ENCODE measurements at regions not wholly inside any gene's neighbourhood (a gene's known extent, or its start where the extent isn't known, plus 50 kb on each side); places are given as distances from the start of the nearest gene placed in this dataset.

- no peak overlapping the region for H3K18ac ChIP-seq (ENCODE audit: low read length)
- H3K36me3 ChIP-seq (replicated peaks in 1 of 2; ENCODE audit: control insufficient read depth in 2 of 2, insufficient read depth in 2 of 2, low read length in 2 of 2), result no peaks in the 10 kb centered on the region
- no peak overlapping the region for H3K14ac ChIP-seq (ENCODE audit: low read length)
- no peak overlapping the region for H4K8ac ChIP-seq (ENCODE audit: low read depth, low read length)
- DNase-seq (ENCODE audit: low spot score), result no peak
- no peak overlapping the region for H3K9ac ChIP-seq (ENCODE audit: low read depth, low read length, poor library complexity)
- WGBS, 2 donors (ENCODE audit: extremely low coverage in 2 of 2, insufficient read length in 2 of 2, insufficient replicate concordance in 1 of 2), result no CpG with 5 or more reads among the region's 2 CpGs
- H3K79me1 ChIP-seq (ENCODE audit: low read depth, low read length), result no peaks in the 10 kb centered on the region
- H2BK5ac ChIP-seq (ENCODE audit: low read length), result no peak overlapping the region
- H3K27ac ChIP-seq (replicated peaks; ENCODE audit: low read length), result no peak overlapping the region
- no peak overlapping the region for H2AFZ ChIP-seq (ENCODE audit: low read length)
- H3K4me2 ChIP-seq (ENCODE audit: insufficient read depth, low read length, poor library complexity, severe bottlenecking), result no peak overlapping the region
- H3K27me3 ChIP-seq (ENCODE audit: control insufficient read depth in 3 of 3, insufficient read depth in 3 of 3, low read depth in 1 of 3, low read length in 3 of 3), result no peaks in the 10 kb centered on the region
- H2BK15ac ChIP-seq (ENCODE audit: low read length), result no peak overlapping the region
- no peaks in the 10 kb centered on the region for H3K9me3 ChIP-seq (replicated peaks in 1 of 2; ENCODE audit: control insufficient read depth in 2 of 2, insufficient read depth in 1 of 2, low read depth in 1 of 2, low read length in 2 of 2)
- H4K91ac ChIP-seq (ENCODE audit: low read depth, low read length, poor library complexity), result no peak overlapping the region
- H2BK12ac ChIP-seq (ENCODE audit: low read length), result no peak overlapping the region
- H2BK120ac ChIP-seq (ENCODE audit: low read depth, low read length), result no peak overlapping the region
- H3K4me1 ChIP-seq (ENCODE audit: control insufficient read depth in 2 of 2, insufficient read depth in 1 of 2, low read depth in 1 of 2, low read length in 2 of 2), result no peaks in the 10 kb centered on the region
- H3K23ac ChIP-seq (ENCODE audit: low read depth, low read length, poor library complexity), result no peak overlapping the region
- H3K4ac ChIP-seq (ENCODE audit: low read length), result no peak overlapping the region
- no peak overlapping the region for H3K4me3 ChIP-seq (ENCODE audit: low read length in 2 of 2)
- no peak overlapping the region for H2AK5ac ChIP-seq (ENCODE audit: low read depth, low read length)
Measured at GRCh38 chr3:117557464-117558090, 848.0 kb downstream of the TUSC7 start.

- no peaks in the 10 kb centered on the region for H3K27me3 ChIP-seq (ENCODE audit: control insufficient read depth in 3 of 3, insufficient read depth in 3 of 3, low read depth in 1 of 3, low read length in 3 of 3)
- H3K18ac ChIP-seq (ENCODE audit: low read length), result no peak overlapping the region
- no peak overlapping the region for H3K4ac ChIP-seq (ENCODE audit: low read length)
Measured at GRCh38 chr3:117558681-117559080, 849.1 kb downstream of the TUSC7 start.

GRCh38 chr3:117562000-117562399 is 852.4 kb downstream of the TUSC7 start:
- no peaks in the 10 kb centered on the region for H3K27me3 ChIP-seq (ENCODE audit: control insufficient read depth in 3 of 3, insufficient read depth in 3 of 3, low read depth in 1 of 3, low read length in 3 of 3)
- no peak for DNase-seq (ENCODE audit: low spot score)

More at GRCh38 chr3:117558681-117559080, 849.1 kb downstream of the TUSC7 start:
- Histone ChIP-seq H3K79me1 (ENCODE audit: low read depth, low read length) (no peaks in the 10 kb centered on the region), H2BK15ac (ENCODE audit: low read length) (no peak overlapping the region), H4K91ac (ENCODE audit: low read depth, low read length, poor library complexity) (no peak overlapping the region), H2BK5ac (ENCODE audit: low read length) (no peak overlapping the region), H3K9ac (ENCODE audit: low read depth, low read length, poor library complexity) (no peak overlapping the region), H3K14ac (ENCODE audit: low read length) (no peak overlapping the region), H3K36me3 (replicated peaks in 1 of 2; ENCODE audit: control insufficient read depth in 2 of 2, insufficient read depth in 2 of 2, low read length in 2 of 2) (no peaks in the 10 kb centered on the region), H2AK5ac (ENCODE audit: low read depth, low read length) (no peak overlapping the region), H3K27ac (replicated peaks; ENCODE audit: low read length) (no peak overlapping the region), H2BK120ac (ENCODE audit: low read depth, low read length) (no peak overlapping the region), H3K4me1 (ENCODE audit: control insufficient read depth in 2 of 2, insufficient read depth in 1 of 2, low read depth in 1 of 2, low read length in 2 of 2) (no peaks in the 10 kb centered on the region), H3K4me2 (ENCODE audit: insufficient read depth, low read length, poor library complexity, severe bottlenecking) (no peak overlapping the region), H3K23ac (ENCODE audit: low read depth, low read length, poor library complexity) (no peak overlapping the region), H3K9me3 (replicated peaks in 1 of 2; ENCODE audit: control insufficient read depth in 2 of 2, insufficient read depth in 1 of 2, low read depth in 1 of 2, low read length in 2 of 2) (no peaks in the 10 kb centered on the region), H3K4me3 (ENCODE audit: low read length in 2 of 2) (no peak overlapping the region), H2AFZ (ENCODE audit: low read length) (no peak overlapping the region), H2BK12ac (ENCODE audit: low read length) (no peak overlapping the region), H4K8ac (ENCODE audit: low read depth, low read length) (no peak overlapping the region)
- no CpG with 5 or more reads among the region's 1 CpG for WGBS, 2 donors (ENCODE audit: extremely low coverage in 2 of 2, insufficient read length in 2 of 2, insufficient replicate concordance in 1 of 2)
- DNase-seq (ENCODE audit: low spot score), result no peak

GRCh38 chr3:117563063-117563462 is 853.5 kb downstream of the TUSC7 start:
- Histone ChIP-seq H3K9me3 (replicated peaks in 1 of 2; ENCODE audit: control insufficient read depth in 2 of 2, insufficient read depth in 1 of 2, low read depth in 1 of 2, low read length in 2 of 2) (no peaks in the 10 kb centered on the region), H2BK15ac (ENCODE audit: low read length) (no peak overlapping the region), H3K9ac (ENCODE audit: low read depth, low read length, poor library complexity) (no peak overlapping the region), H2BK5ac (ENCODE audit: low read length) (no peak overlapping the region), H3K27me3 (ENCODE audit: control insufficient read depth in 3 of 3, insufficient read depth in 3 of 3, low read depth in 1 of 3, low read length in 3 of 3) (no peaks in the 10 kb centered on the region), H3K4me1 (ENCODE audit: control insufficient read depth in 2 of 2, insufficient read depth in 1 of 2, low read depth in 1 of 2, low read length in 2 of 2) (peaks cover 0 to 4% of the 10 kb centered on the region in 2 donors), H2AK5ac (ENCODE audit: low read depth, low read length) (no peak overlapping the region), H3K23ac (ENCODE audit: low read depth, low read length, poor library complexity) (no peak overlapping the region), H4K8ac (ENCODE audit: low read depth, low read length) (no peak overlapping the region), H2AFZ (ENCODE audit: low read length) (no peak overlapping the region), H2BK120ac (ENCODE audit: low read depth, low read length) (no peak overlapping the region), H3K4me3 (ENCODE audit: low read length in 2 of 2) (no peak overlapping the region), H3K36me3 (replicated peaks in 1 of 2; ENCODE audit: control insufficient read depth in 2 of 2, insufficient read depth in 2 of 2, low read length in 2 of 2) (no peaks in the 10 kb centered on the region), H3K14ac (ENCODE audit: low read length) (no peak overlapping the region), H3K18ac (ENCODE audit: low read length) (no peak overlapping the region), H3K79me1 (ENCODE audit: low read depth, low read length) (no peaks in the 10 kb centered on the region), H3K27ac (replicated peaks; ENCODE audit: low read length) (no peak overlapping the region), H2BK12ac (ENCODE audit: low read length) (no peak overlapping the region), H3K4me2 (ENCODE audit: insufficient read depth, low read length, poor library complexity, severe bottlenecking) (no peak overlapping the region), H4K91ac (ENCODE audit: low read depth, low read length, poor library complexity) (no peak overlapping the region), H3K4ac (ENCODE audit: low read length) (no peak overlapping the region)
- no peak for DNase-seq (ENCODE audit: low spot score)
- WGBS, 2 donors (ENCODE audit: extremely low coverage in 2 of 2, insufficient read length in 2 of 2, insufficient replicate concordance in 1 of 2), result no CpG with 5 or more reads among the region's 4 CpGs

More at GRCh38 chr3:117562000-117562399, 852.4 kb downstream of the TUSC7 start:
- Histone ChIP-seq H3K9ac (ENCODE audit: low read depth, low read length, poor library complexity) (no peak overlapping the region), H2BK12ac (ENCODE audit: low read length) (no peak overlapping the region), H2BK120ac (ENCODE audit: low read depth, low read length) (no peak overlapping the region), H4K91ac (ENCODE audit: low read depth, low read length, poor library complexity) (no peak overlapping the region), H3K14ac (ENCODE audit: low read length) (no peak overlapping the region), H3K4me3 (ENCODE audit: low read length in 2 of 2) (peak overlapping the region in 1 of 2 donors; percentile 64), H2BK15ac (ENCODE audit: low read length) (no peak overlapping the region), H3K27ac (replicated peaks; ENCODE audit: low read length) (no peak overlapping the region), H3K18ac (ENCODE audit: low read length) (no peak overlapping the region), H2AFZ (ENCODE audit: low read length) (no peak overlapping the region), H2AK5ac (ENCODE audit: low read depth, low read length) (no peak overlapping the region), H3K79me1 (ENCODE audit: low read depth, low read length) (no peaks in the 10 kb centered on the region), H3K4ac (ENCODE audit: low read length) (no peak overlapping the region), H3K9me3 (replicated peaks in 1 of 2; ENCODE audit: control insufficient read depth in 2 of 2, insufficient read depth in 1 of 2, low read depth in 1 of 2, low read length in 2 of 2) (no peaks in the 10 kb centered on the region), H3K4me2 (ENCODE audit: insufficient read depth, low read length, poor library complexity, severe bottlenecking) (no peak overlapping the region), H3K23ac (ENCODE audit: low read depth, low read length, poor library complexity) (no peak overlapping the region), H4K8ac (ENCODE audit: low read depth, low read length) (no peak overlapping the region), H3K36me3 (replicated peaks in 1 of 2; ENCODE audit: control insufficient read depth in 2 of 2, insufficient read depth in 2 of 2, low read length in 2 of 2) (no peaks in the 10 kb centered on the region), H2BK5ac (ENCODE audit: low read length) (no peak overlapping the region), H3K4me1 (ENCODE audit: control insufficient read depth in 2 of 2, insufficient read depth in 1 of 2, low read depth in 1 of 2, low read length in 2 of 2) (peaks cover 0 to 4% of the 10 kb centered on the region in 2 donors)
- WGBS, 2 donors (ENCODE audit: extremely low coverage in 2 of 2, insufficient read length in 2 of 2, insufficient replicate concordance in 1 of 2), result no CpG with 5 or more reads among the region's 2 CpGs

Data from neuronal stem cell (in vitro differentiated cells).